HG03565 (cell line): ENCODE measurements at regions not wholly inside any gene's neighbourhood (a gene's known extent, or its start where the extent isn't known, plus 50 kb on each side); places are given as distances from the start of the nearest gene placed in this dataset.

ENCODE experiments used
- ATAC-seq: cut with Tn5 transposase; IDR thresholded peaks from one replicate; pipeline ENCODE4 v1.9.1; 2021; ENCODE audit warnings: mild to moderate bottlenecking, moderate library complexity; ENCODE audit not compliant: unreplicated experiment

DNA sequence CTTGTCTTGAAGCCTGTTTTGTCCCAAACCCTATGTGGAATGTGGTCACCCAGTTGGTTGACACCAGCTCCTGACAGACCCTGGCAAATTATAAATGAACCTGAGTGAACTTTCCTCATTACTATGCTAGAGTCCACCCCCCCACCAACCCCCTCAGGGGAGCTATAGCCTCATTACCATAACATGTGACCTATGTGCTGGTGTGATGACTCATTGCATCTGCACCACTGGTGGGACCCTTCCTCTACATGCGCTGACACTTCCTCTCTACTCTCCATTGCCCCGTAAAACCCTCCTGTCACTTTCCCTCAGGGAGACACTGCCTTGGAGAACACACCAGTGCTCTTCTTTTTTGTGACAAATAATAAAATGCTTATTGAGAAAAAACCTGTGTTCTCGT lies 105.0 kb upstream of the SESN3 start:
- ATAC-seq: no peak

DNA sequence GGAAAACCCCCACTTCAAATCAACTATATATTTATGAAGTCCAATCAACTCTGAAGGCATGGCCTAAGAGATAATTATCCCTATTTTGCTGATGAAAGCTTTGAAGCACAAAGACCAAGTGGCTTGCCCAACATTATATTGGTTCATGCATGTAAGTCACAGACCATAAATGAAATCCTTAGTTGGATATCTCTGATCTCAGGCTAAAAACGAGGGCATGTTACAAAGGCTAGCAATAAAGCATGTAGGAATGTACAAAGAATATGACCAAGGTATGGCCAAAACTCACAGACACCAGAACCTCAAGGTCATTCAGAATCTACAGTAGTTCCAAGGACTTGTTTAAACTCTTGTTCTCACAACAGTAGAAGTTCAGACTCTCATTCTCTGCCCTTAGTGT lies 100.2 kb upstream of the SESN3 start:
- ATAC-seq: no peak

DNA sequence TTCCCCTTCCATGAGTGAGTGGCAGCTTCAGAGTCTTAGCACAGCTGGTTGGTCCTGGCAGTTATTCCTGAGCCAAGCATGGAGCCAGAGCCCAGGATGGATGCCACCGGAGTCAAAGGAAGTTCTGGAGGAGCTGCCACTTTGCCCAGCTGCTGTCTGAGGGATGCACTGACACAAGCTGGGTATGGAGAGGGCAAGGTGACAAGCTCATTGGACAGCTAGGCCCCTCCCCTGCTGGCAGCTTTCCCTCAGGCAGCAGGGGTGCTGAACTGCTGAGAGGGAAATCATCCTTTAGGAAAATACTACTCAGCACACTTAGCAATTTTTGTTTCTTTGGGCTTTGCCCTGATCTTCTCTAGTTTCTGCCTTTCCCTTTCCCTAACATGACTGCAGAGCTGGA lies 99.3 kb upstream of the SESN3 start:
- no peak for ATAC-seq

DNA sequence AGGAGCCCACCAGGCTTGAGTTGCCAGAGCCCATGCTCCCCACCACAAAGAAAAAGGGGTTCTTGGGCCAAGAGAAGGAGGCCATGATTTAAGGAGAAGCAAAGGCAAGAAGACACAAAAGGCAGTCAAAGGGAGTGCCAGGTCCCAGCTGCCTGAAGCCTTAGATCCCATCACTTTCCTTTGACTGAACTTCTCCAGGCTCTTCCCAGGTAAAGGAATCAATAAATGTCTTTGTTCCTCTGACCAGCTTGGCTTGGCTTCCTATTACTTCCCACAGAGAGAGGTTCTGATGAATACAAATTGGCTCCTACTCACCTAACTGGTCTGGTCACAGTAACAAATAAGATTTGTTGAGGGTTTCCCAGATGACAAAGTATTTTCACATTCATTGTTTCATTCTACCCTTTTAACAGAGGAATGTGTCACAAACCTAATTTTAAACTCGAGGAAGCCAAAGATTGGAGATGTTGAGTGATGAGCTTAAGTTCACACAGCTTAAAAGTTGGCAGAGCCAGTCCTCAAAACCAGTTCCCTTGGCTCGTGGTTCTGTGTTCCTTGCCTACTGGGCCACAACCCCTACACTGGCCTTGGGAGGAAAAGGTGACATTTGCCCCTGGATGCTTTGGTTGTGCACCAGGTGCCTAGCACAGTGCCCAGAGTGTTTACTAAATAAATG lies 96.4 kb upstream of the SESN3 start:
- ATAC-seq: no peak

DNA sequence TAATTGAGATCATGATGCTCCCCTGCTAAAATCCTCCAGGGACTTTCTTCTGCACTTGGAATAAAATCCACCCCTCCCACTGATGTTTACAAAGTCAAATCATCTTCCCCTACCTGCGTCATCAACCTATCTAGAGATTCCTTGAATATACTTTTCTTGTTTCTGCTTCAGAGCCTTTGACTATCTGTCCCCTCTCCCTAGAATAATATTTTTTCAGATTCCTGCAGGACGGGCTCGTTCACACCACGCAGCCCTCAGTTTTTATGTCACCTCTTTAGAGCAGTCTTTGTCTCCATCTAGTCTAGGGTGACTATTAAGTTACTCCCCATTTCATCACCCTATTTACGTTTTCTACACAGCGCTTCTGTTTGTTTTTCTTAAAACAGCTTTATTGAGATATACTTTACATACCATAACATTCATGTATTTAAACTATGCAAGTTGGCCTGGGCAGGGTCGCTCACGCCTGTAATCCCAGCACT lies 94.8 kb upstream of the SESN3 start:
- ATAC-seq: no peak

DNA sequence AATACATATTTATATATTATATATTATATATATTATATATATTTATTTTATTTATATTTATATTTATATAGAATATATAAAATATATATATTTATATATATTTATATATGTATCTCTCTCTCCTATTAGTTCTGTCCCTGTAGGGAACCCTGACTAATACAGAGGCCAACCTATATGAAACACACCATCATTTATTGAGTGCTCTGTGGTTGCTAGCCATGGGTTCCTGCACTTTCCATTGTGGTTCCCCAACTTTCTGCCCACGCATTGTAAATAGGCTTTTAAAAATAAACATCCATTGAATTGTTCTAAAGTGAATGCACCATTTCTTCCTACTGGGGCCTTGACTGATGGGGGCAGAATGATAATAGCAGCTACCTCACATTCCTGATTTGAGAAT lies 93.8 kb upstream of the SESN3 start:
- ATAC-seq: no peak

DNA sequence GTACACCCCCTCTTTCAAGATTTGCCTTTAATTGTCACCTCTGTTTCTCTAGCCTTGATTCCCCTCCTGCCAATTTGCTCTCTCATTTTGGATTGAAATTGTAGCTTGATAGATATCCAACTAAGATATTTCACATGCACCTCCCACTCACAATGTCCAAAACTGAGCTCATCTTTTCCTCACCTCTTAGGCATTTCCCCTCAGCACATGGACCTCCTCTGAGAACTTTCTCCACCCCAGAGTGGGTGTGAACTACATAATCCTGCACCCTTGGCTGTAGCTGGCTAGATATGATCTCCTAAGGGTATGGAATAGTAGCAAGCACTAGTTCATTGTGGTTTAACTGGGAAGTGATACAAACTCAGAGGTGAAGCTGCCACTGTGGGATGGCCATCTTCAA lies 91.5 kb upstream of the SESN3 start:
- no peak for ATAC-seq

DNA sequence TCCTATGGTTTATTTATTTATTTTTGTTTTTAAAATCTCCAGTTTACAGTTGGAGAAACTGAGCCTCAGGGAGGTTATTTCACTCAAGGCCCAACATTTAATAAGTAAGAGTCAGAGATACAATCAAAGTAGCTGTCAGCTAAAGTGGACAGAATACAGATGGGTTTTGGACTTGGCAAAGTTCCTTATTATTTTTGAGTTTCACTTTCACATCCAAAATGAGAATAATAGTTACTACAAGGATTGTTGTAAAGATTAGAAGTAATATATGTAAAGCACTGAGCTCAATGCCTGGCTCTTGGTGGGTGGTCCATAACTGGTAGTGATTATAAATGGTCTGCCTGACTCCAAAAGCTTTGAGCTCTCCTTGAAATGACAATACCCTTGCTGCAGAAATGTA lies 87.5 kb upstream of the SESN3 start:
- no peak for ATAC-seq

DNA sequence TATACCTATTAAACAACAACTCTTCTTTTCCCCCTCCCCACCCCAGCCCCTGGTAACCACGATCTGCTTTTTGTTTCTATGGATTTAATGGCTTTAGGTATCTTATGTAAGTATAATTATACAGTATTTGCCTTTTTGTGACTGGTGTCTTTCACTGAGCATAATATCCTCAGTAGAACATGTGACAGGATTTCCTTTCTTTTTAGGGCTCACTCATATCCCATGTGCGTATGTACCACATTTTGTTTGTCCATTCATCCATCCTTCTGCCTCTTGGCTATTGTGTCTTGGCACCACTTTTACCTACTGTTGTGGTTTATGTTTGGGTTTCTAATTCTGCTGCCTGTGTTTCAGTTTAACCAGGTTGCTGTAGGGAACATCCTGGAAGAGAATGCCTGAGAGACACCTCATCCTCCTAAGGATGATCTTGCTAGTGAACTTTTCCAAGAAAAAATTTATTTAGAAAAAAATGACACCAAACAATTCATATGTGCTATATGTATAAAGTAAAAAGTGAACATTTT lies 77.6 kb upstream of the SESN3 start:
- ATAC-seq: no peak

DNA sequence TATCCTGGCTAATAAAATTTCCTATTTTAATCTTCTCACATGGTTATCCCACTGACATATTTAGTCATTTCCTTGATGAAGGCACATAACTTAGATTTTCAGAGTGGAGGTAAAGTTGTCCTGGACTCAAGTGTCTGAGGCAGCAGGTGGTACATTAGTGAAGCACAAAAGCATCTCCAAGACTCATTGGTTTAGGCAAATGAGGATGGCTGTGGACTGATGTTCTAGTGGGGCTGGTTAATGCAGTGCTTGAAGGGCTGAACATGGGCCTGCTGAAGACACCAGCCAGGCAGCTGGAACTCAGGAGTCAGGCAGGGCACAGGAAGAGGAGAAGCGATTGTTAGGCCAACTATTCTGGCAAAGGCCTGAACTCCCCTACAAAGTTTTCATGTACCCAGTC lies 76.3 kb upstream of the SESN3 start:
- no peak for ATAC-seq

DNA sequence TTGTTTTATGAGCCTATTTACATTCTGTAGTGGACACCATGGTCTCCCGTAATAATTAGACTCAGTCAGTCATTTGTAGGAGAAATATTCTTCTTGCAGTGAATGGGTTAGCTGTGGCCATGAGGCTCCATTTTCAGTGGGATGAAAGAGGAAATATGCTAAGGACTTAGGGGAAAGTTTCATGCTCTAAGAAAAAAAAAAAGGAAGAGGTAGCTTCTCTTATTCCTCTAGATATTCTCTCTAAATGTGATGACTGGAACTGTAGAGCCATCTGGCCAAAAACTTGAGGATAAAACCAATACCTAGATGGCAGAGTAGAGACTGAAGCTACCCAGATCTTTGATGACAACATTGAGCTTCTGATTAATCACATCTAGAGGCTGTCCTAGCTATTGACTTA lies 75.8 kb upstream of the SESN3 start:
- no peak for ATAC-seq

DNA sequence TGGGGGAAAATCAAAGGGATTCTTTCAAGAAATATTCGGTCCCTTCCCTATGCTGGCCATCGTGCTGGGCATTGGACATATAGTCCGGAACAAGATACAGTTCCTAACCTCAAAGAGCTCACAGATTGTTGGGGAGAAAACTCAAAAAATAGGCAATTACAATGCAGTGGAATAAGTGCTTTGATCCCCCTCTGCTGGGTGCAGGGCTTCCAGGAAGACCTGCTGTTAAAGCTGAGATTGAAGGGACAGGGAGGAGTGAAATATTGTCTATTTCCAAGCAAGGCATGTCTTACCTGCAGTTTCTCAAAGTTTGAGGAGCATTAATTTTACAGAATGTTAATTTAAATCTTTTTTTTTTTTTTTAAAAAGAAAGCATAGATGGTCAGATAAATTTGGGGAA lies 75.1 kb upstream of the SESN3 start:
- ATAC-seq: no peak

DNA sequence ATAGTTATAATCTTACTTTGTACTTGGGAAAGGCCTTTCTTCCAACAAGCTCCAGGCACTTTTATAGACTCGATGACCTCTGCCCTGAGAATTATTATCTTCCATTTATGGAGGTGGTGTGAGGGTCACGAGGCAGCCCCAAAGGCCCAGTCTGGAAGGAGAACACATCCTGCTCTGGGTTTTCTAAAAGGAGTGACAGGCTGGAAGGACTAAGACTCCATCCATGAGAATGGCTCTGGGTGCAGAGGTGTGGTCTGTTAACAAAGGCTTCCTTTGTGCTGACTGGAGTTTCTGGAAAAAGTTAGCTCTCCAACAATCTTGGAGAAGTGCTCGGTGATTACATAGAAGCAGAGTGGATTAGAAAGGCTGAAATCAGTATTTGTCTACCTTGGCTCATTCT lies 74.7 kb upstream of the SESN3 start:
- no peak for ATAC-seq

DNA sequence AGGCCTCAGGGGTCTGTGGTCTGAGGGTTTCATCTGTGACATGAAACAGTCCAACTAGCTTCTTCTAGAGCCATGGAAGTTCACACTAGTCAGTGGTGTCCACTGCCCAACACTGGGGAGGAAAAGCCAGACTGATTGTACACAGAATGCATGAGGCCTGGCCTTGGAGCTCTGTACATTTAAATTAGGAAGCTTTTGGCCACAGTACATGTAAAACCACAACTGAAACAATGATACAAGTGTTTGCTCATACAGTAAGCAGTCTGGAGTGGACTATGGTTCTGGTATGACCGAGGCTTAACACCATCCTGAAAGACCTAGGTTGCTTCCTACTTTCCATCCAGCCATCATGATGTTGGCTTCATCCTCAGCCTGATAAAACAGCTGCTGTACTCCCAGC lies 73.8 kb upstream of the SESN3 start:
- peak; percentile 68 for ATAC-seq

DNA sequence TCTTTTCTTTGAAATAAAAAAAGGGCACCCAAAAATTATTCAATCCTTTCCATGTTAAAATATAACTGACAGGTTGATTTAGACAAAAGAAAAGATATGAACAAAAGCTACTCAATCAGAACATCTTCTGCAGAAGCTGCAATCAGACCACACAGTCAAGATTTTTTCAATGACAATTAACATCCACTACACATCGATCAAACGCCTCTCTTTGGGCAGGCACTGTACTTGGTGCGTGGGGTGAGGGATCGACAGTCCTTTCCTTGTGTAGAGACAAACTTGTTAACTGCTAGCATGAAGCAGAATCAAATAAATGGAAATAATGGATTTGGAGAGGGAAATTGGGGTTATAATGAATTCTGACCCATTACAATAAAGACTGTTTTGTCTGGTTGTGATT lies 71.2 kb upstream of the SESN3 start:
- no peak for ATAC-seq

DNA sequence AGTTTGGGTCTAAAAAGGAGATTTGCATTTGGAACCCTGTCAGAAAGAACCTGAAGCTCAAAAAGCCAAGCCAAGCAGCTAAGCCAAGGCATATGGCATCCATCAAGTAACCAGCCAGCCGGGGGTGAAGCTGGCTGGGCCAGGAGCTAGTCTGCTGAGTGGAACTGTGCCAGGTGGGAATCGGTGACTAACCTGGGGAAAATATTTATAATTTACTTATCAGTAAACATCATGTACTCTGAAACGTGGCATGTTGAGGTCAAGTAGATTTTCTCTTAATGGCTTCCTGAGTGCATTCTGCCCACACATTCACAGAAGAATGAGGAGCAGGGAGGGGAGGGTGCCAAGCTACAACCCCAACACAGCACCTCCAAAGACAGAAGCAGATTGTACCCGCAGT lies 70.5 kb upstream of the SESN3 start:
- ATAC-seq: no peak

DNA sequence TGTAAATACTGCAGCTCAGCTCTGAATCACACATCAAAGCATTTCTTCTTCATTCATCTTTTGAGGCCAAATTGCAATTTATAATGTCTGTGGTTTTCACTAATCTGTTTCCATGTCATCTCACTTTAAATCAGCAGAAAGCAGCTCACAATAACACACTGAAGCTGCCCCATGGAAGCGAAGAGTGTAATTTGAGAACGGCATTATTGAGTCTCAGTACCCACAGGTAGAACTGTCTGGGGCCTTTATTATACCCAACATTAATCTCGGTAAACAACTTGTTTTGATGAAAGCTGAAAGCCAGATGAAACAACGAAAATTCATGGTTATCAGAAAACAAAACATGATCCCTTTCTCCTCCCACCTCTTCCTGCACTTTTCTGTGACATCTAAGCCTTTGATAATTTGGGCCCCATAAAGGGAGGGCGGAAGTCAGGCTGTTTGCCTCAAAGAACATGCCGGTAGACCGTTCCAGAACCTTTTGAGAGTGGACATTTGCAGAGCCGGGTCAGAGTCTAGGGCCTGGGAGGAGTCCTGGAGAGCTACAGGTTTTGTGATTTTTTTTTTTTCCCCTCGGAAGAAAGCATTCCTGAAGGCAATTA lies 68.2 kb upstream of the SESN3 start:
- ATAC-seq: no peak

DNA sequence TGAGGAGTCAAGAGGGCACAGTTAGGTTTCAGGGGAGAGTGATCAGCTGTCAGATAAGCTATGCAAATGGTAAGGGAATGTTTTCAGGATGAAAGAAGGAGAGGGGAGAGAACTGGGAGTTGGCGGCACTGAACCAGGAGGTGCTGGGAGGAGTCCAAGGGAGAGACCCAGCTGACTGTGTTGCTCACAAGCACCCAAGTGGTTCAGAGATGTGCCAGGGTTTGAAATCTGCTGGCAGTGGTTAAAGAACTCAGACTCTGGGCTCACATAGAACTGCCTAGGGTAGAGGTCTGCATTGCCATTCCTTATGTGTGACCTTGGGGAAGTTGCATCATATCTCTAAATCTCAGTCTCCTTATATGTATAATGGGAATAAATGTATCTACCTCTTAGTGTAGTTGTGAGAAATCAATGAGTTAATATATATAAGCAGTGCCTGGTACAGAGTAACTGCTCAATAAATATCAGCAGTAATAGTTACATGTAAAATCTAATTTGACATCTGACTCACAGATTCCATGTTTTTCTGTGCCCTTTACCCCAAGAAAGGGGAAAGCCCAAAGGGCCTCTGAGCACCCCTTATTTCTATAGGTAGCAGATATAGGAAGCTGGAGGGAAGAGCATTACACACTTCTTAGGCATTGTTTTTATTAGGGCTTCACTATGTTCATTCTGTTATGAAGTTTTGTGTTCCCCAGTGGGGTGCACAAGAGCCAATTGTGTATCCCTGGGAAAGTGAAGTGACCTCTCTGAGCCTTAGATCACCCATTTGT lies 66.9 kb upstream of the SESN3 start:
- no peak for ATAC-seq

DNA sequence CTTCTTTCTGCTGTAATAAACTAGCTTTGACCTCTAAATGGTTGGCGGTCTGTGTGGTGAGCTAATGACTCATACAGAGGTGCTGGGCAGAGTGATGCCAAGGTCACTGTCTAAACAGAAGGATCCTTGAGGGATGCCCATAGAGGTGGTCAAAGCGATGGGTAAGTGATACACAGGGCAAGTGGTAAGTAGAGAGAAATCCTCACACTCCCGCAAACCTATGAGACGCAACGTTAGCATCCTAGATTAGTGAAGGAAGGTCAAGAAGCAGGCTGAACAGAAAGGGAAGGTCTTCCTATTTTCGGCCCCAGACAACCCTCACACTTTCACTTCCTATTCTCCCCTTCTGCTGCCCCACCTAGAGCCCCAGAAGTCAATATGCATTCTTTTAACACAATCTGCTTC lies 65.6 kb upstream of the SESN3 start:
- peak; percentile 88 for ATAC-seq

DNA sequence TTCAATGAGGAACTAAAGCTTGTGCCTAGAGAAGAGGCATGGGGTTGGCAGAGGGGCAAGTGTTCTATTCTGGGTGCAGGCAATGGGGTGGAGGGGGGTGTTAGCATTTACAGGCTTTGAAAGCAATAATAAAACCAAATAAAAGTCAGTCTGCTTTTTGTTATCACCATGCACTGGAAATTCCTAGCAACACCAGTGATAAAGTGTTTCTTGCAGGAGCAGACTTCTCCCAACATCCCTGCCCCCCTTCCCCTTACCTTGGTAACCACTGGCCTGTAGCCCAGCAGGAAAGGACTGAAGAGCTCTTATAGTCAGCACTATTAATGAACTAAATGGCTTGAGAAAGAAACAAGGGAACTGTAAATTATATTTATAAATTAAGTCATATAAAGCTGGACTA lies 65.2 kb upstream of the SESN3 start:
- no peak for ATAC-seq

DNA sequence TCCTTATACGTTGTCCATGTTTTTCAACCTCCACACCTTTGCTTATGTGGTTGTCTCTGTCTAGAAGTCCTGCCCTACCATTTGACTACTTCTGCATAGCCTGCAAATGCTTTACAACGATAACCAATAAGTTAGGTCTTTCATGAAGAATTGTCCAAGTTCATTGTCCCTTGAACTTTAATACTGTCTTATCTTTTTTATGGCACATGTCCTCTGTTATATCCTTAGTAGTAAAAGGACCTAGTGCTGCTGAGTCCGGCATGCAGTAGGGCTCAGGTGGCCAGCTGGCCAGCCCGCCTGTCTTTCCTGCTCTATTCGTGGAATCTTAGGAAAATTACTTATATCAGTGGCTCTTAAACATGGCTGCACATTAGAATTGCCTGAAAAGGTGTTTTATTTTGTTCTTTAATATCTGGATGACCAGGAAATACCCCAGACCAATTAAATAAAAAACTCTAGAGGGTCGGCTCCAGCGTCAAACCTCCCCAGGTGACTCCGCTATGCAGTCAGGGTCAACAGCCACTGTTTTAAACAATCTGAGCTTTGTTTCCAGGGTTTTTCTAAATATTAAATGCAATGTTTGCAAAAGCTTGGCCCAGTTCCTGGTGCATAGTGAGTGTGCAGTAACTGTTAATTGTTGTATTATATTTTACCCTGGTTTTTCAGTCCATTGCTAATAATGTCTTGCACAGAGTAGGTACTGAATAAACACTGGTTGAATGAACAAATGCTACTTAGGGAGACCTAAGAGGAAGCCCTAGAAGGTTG lies 64.6 kb upstream of the SESN3 start:
- ATAC-seq: no peak
